ENCODE measurements at regions not wholly inside any gene's neighbourhood (a gene's known extent, or its start where the extent isn't known, plus 50 kb on each side); places are given as distances from the start of the nearest gene placed in this dataset.

GRCh38 chr3:144390786-144391185 lies 419.2 kb downstream of the DIPK2A start:
- DNase-seq, result no peak

DNA sequence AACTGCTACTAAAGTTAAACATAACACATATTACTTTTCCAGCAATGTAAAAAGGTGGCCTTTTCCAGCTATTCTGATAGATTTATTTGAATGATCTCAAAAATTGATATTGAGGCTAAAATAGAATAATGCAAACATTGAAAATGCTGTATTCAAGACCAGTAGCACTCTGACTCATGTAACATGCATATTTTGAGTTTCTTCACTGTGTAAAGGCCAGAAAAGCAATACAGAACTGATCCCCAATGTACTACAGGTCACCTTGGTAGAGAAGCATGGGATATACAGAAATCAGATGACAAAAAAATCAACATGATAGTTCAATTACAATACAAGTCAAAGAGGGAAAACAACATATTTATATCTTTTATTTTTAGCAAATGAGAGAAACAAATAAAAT lies 419.6 kb downstream of the DIPK2A start:
- no peak for DNase-seq

GRCh38 chr3:144394032-144394431 lies 422.4 kb downstream of the DIPK2A start:
- DNase-seq, result no peak

DNA sequence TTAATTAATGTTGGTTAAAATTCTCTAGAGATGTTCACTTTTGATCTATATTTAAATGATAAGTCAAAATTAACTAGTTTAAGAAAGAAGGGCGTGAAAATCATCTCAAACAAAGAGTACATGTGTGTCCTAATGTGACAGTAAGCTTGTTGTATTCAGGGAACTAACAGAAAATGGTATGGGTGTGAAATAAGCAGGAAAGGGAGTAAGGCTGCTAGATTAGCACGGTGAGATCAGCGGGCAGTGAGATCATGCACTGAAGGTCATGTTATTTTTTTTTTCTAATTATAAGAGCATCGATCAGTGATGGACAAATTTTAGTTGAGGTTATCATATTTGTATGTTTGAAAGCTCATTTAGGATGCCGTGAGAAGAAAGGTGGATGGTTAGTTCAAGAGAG lies 430.8 kb downstream of the DIPK2A start:
- DNase-seq, result no peak

DNA sequence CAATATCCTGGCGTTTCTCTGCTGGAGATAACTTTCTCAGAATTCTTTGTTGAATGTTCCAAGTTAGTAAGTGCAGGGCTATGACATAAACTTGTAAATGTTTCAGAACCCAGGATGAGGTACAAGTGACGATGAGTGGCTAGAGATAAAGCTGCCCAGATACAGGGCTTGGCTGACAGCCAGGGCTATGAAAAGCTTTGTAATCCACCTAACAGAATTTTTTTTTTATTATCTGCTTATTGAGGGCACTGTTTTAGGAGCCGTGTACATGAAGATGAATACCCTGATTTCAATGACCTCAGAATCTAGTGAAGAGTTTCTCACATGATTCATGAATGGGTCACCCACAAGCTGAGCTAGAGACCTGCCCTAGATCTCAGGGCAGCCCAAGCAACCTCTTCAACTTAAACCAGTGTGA lies 431.4 kb downstream of the DIPK2A start:
- no peak for DNase-seq

DNA sequence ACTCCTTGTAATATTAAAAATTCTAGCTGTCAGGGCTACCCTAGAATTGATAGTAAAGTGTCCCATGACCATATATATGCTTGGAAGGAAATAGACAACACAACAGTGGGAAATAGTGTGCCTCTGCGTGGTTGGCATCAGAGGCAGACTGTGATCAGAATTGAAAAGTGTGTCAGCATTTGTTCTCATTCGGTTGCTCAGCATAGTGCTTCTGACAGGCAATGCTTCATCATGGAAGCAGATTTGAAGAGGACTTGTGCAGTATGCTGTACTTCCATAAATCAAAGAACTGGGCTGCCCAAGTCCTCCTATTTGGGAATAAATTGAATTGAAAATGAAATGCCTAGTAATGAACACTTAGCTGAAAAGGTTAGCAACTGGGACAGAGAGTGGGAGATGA lies 435.7 kb downstream of the DIPK2A start:
- DNase-seq, result no peak

- DNase-seq, result no peak
Measured at GRCh38 chr3:144409319-144409718, 437.7 kb downstream of the DIPK2A start.

GRCh38 chr3:144413068-144413467 lies 441.4 kb downstream of the DIPK2A start:
- no peak for DNase-seq

DNA sequence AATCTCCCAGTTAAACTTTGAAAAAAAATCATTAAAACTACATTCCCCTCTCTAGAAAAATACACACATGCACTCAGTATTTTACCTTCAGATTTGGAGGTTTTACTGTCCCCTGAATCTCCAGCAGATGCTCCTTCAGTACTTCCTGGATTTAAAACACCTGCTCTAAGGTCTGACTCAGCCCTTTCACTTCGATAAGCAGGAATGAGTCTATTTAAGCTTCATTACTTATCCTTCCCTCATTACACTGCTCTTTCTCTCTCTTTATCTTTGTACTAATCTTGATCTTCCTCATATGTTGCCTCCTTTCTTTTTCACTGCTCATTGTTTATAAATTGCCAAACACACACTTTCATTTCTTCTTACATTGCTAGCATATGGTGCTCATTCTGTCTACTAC lies 443.9 kb downstream of the DIPK2A start:
- DNase-seq, result no peak

DNA sequence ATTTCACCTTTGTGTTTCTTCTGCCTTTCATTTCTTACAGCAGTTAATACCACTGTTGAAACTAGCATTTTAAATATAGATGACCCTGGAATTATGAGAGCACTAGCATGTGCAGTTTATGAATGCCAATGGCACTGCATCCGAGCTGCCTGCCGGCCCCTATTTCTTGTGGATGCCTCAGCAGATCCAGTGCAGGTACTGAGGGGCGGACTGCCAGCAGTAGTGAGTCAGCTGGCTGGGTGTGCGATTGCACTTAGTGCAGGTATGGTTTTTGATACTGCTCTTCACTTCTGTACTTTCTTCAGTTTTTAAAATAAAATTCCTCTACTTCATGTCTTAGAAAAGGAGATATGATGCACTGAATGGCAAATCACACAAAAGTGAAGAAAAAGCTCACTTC lies 453.0 kb downstream of the DIPK2A start:
- DNase-seq, result no peak

DNA sequence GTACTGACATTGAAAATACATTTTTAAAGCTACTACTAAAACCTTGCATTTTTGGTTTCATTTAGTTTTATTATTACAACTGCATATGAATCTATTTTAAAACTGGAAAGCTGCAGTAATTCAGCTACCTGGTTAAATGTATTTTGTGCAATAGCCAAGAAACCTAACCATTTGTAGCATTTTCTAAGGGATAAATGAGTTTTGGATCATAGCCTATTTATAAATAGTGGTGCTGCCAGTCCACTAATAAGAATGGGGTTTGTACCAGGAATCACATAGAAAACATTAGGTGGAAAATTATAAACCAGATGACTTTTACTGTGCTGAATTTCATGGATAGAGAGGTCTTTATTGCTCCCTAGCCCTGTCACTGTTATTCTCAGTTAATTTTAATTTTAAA lies 454.7 kb downstream of the DIPK2A start:
- no peak for DNase-seq

DNA sequence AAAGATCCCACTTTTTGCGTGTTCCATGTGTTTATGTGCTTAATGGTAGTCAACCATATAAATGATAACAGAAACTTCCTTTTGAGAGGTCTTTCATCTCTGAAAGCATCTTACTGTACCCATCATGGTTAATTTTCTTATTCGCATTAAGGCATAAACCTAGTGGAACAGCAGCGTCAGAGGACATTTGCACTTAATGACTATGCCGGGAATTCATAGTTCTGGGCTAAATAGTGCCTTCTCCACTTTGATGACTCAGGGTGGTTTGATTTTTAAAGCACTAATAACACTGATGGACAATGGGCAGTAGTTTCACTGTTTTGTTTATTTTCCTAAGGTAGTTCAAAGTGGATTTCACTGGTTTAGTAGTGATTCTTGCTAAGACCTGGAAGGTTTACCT lies 455.3 kb downstream of the DIPK2A start:
- no peak for DNase-seq

- DNase-seq, result no peak
Measured at GRCh38 chr3:144429719-144430121, 458.1 kb downstream of the DIPK2A start.

GRCh38 chr3:144431134-144431533 lies 459.5 kb downstream of the DIPK2A start:
- DNase-seq, result no peak

- DNase-seq, result no peak
Measured at GRCh38 chr3:144433006-144433405, 461.4 kb downstream of the DIPK2A start.

DNA sequence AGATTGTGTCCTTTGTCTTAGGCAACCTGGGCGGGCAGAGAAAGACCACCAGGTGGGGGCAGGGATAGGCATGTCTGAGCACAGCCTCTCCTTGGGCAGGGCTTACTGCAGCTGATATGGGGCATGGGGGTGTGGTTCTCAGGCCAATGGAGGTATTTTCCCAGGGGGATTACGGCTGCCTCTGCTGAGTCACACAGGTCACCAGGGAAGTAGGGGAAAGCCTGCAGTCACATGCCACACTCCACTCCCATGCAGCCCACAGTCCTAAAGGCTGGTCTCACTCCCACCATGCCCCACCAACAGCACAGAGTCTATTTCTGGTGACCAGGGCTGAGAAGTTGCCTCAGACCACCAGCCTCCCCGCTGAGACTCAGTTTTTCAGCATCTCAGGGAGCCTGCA lies 466.4 kb downstream of the DIPK2A start:
- no peak for DNase-seq

- no peak for DNase-seq
Measured at GRCh38 chr3:144444061-144444460, 472.4 kb downstream of the DIPK2A start.

GRCh38 chr3:144444546-144444945 lies 472.9 kb downstream of the DIPK2A start:
- DNase-seq, result no peak

GRCh38 chr3:144455841-144456440 lies 484.3 kb downstream of the DIPK2A start:
- no peak for DNase-seq

- DNase-seq, result no peak
Measured at GRCh38 chr3:144457758-144458157, 486.1 kb downstream of the DIPK2A start.

- DNase-seq, result no peak
Measured at GRCh38 chr3:144458283-144458682, 486.7 kb downstream of the DIPK2A start.

- no peak for DNase-seq
Measured at GRCh38 chr3:144462337-144462736, 490.7 kb downstream of the DIPK2A start.

GRCh38 chr3:144463911-144464310 lies 492.3 kb downstream of the DIPK2A start:
- no peak for DNase-seq

DNA sequence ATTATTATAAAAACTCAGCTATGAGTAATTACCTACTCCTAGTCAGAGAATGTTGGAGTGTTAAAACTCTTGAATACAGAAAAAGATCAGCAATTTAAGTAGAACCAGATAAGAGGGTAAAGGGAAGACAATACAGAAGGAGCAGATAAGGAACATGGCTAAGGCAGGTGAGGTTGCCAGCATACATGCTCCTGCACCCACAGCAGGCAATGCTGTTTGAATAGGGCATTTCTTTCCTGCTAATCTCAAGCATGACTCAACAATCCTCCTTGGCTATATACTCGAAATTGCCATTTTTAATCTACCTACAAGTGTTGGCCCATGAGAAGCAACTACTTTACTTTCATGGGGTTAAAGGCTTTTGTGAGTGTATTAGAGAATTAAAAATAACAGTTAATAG lies 494.5 kb downstream of the DIPK2A start:
- no peak for DNase-seq

DNA sequence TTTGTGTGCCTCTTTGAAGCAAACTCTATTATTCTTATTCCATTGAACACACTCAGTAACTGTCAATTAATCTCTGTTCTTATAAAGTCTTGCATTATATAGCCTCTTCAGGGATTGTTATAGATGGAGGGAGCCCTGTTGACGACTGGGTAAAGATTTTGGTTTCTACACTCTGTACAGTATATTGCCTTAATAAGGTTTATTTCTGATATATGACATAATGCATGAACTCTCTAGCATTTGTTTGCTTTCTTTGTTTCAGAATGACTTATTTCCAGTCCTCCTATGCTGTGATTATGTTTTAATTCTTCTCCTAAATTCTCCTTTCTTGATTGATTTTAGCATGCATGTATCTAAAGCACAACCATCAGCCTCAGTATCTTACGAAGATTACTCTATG lies 494.9 kb downstream of the DIPK2A start:
- no peak for DNase-seq

- DNase-seq, result no peak
Measured at GRCh38 chr3:144470666-144471065, 499.0 kb downstream of the DIPK2A start.

Measured in activated gamma-delta T cell (primary cell).